Kidney epithelial cell (primary cell): ENCODE measurements at regions not wholly inside any gene's neighbourhood (a gene's known extent, or its start where the extent isn't known, plus 50 kb on each side); places are given as distances from the start of the nearest gene placed in this dataset.

Experiments
- DNase-seq: peaks from one replicate; pipeline ENCODE4 v3.0.0-alpha.2; 2010; ENCODE audit warnings: low read depth
- H3K27me3 ChIP-seq: 2 replicates; pipeline ENCODE4 v1.6.0; 2011; ENCODE audit warnings: low read length; ENCODE audit not compliant: control insufficient read depth, insufficient read depth
- H3K36me3 ChIP-seq: 2 replicates; pipeline ENCODE4 v1.5.1; 2011; ENCODE audit warnings: low read length; ENCODE audit not compliant: control insufficient read depth, insufficient read depth
- H3K4me3 ChIP-seq: 2 replicates; pipeline ENCODE4 v1.5.1; 2011; ENCODE audit warnings: low read depth, mild to moderate bottlenecking, control low read depth, low read length
- TF ChIP-seq, protein P1 (sequence below): IDR thresholded peaks from 2 replicates; pipeline ENCODE4 v1.5.1; 2011; ENCODE audit warnings: mild to moderate bottlenecking, moderate library complexity, low read length, control low read depth, inconsistent platforms; ENCODE audit not compliant: insufficient read depth, poor library complexity, severe bottlenecking

DNA sequence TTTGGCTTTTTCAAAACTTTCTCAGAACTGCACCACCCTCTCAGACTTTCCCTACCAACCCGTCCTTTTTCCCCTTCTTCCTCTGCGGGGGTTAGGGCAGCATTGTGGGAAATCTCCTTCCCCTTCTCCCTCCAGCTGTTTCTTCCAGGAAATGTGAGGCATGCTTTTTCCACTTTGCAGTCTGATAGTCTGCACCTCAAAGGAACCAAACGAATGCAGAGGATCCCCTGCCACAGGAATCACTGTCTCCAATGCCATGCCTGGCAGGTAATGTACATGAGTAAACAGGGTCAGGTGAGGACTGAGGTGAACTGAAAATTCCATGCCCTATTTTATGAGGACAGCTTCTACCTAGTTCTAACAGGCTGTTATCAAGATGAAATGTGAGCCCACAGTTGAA is 218.4 kb downstream of the BCAS1 start:
- no peaks in the 10 kb centered on the region for H3K36me3 ChIP-seq
- no peak for DNase-seq
- H3K4me3 ChIP-seq = no peak overlapping the region
- H3K27me3 ChIP-seq = no peaks in the 10 kb centered on the region
- TF ChIP-seq, protein P1, sequence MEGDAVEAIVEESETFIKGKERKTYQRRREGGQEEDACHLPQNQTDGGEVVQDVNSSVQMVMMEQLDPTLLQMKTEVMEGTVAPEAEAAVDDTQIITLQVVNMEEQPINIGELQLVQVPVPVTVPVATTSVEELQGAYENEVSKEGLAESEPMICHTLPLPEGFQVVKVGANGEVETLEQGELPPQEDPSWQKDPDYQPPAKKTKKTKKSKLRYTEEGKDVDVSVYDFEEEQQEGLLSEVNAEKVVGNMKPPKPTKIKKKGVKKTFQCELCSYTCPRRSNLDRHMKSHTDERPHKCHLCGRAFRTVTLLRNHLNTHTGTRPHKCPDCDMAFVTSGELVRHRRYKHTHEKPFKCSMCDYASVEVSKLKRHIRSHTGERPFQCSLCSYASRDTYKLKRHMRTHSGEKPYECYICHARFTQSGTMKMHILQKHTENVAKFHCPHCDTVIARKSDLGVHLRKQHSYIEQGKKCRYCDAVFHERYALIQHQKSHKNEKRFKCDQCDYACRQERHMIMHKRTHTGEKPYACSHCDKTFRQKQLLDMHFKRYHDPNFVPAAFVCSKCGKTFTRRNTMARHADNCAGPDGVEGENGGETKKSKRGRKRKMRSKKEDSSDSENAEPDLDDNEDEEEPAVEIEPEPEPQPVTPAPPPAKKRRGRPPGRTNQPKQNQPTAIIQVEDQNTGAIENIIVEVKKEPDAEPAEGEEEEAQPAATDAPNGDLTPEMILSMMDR = no peak

DNA sequence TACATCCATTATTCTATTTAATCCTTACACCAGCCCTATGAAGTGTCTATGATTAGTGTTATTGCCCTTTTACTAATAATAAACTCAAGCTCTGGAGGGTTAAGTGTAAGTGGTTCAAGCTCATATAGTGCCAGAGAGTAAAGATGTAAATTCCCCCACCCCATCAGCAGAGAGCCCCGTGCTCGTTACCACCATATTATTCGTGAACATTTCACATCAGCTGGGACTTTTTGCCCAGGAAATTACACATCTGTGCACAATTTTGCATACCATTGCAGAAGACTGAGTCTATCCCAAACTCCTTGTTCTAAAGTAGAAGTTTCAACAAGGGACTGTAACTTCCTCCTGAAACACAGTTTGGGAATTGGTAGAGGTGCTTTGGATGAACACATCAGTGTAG is 220.1 kb downstream of the BCAS1 start:
- Histone ChIP-seq H3K27me3 (no peaks in the 10 kb centered on the region), H3K4me3 (no peak overlapping the region), H3K36me3 (no peaks in the 10 kb centered on the region)
- no peak for DNase-seq
- TF ChIP-seq, protein P1 = no peak

- TF ChIP-seq, protein P1 = no peak
- no peak for DNase-seq
Measured at GRCh38 chr20:53849471-53850059, 220.8 kb downstream of the BCAS1 start.

DNA sequence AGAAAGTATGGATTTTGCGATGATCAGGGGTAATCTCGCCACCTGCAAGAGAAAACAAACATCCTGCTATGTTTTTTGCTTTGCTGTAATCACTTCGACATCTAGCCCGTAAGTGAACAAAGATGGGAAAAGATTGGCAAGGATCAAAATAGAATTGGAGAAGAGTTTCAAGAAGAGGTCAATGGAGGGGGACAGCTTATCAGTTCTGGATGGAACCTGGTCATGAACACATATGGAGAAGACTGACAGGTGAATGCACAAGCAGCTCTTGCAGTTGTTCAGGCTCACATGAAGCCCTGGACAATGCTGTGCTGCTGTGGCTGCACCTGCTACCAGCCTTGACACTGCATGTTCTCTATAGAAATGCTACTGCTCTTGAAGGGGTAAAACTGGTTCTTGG is 222.1 kb downstream of the BCAS1 start:
- no peak for DNase-seq
- H3K4me3 ChIP-seq = no peak overlapping the region
- TF ChIP-seq, protein P1 = no peak

More at GRCh38 chr20:53849471-53850059, 220.8 kb downstream of the BCAS1 start:
- no peak overlapping the region for H3K4me3 ChIP-seq
- no peaks in the 10 kb centered on the region for H3K27me3 ChIP-seq
- H3K36me3 ChIP-seq = no peaks in the 10 kb centered on the region

GRCh38 chr20:53847837-53848170 is 222.6 kb downstream of the BCAS1 start:
- Histone ChIP-seq H3K4me3 (no peak overlapping the region), H3K36me3 (no peaks in the 10 kb centered on the region), H3K27me3 (no peaks in the 10 kb centered on the region)
- TF ChIP-seq, protein P1 = no peak
- DNase-seq = no peak

More for the DNA sequence above, 222.1 kb downstream of the BCAS1 start:
- Histone ChIP-seq H3K27me3 (no peaks in the 10 kb centered on the region), H3K36me3 (no peaks in the 10 kb centered on the region)

DNA sequence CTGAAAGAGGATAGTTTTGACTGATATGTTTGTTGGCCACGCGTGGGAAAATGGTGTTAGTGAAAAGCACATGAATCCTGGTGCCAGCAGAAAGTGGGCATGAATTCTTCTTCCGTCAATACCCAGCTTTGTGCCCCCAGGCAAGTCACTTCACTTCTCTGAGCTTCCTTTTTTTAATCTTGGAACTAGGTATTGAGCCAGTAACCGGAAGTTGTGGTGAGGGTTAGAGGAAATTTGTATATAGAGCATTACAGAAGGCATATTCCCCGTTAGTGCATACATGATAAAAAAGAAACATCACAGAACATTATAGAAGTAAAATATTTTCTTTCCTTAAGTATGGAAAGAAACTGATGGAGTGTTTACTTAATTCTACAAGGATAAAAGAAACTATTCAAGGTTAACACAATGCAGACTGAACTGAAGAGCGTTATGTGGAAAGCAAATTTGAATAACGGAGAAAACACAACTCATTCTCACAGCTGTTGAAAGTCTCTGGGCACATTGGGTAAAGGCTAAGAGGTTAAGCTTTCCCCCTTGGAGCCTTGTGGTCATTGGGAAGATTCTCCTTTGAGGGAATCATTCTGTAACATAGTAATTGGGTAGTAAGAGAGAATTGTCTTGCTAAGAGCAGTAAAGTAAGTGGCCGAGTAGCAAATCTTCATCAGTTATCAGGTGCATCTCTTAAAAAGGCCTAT is 223.1 kb downstream of the BCAS1 start:
- no peak for DNase-seq
- TF ChIP-seq, protein P1 = no peak
- H3K4me3 ChIP-seq = no peak overlapping the region
- no peaks in the 10 kb centered on the region for H3K36me3 ChIP-seq
- H3K27me3 ChIP-seq = no peaks in the 10 kb centered on the region
